Endodermal cell (in vitro differentiated cells): ENCODE measurements at regions not wholly inside any gene's neighbourhood (a gene's known extent, or its start where the extent isn't known, plus 50 kb on each side); places are given as distances from the start of the nearest gene placed in this dataset.

Experiments
- DNase-seq: peaks from one replicate; pipeline ENCODE4 v3.0.0-alpha.2; 2017
- H3K27ac ChIP-seq: 2 replicates; pipeline ENCODE4 v1.5.1; 2013; ENCODE audit warnings: mild to moderate bottlenecking, low read depth, low read length, moderate library complexity
- H3K27me3 ChIP-seq: 2 replicates; pipeline ENCODE4 v1.6.1; 2013; ENCODE audit warnings: mild to moderate bottlenecking, low read length, moderate library complexity; ENCODE audit not compliant: insufficient read depth, control insufficient read depth, poor library complexity, severe bottlenecking
- H3K36me3 ChIP-seq: 2 replicates; pipeline ENCODE4 v1.7.0; 2013; ENCODE audit warnings: mild to moderate bottlenecking, low read length, moderate library complexity; ENCODE audit not compliant: control insufficient read depth, insufficient read depth
- H3K4me1 ChIP-seq: one replicate; pipeline ENCODE4 v1.7.0; 2013; ENCODE audit warnings: low read length; ENCODE audit not compliant: control insufficient read depth, insufficient read depth
- H3K4me3 ChIP-seq: 2 replicates; pipeline ENCODE4 v1.5.1; 2013; ENCODE audit warnings: mild to moderate bottlenecking, low read length, moderate library complexity
- H3K9ac ChIP-seq: 2 replicates; pipeline ENCODE4 v1.6.1; 2013; ENCODE audit warnings: mild to moderate bottlenecking, low read length, moderate library complexity; ENCODE audit not compliant: poor library complexity, severe bottlenecking; ENCODE audit errors: extremely low read depth
- H3K9me3 ChIP-seq: 2 replicates; pipeline ENCODE4 v1.6.1; 2013; ENCODE audit warnings: mild to moderate bottlenecking, low read length, moderate library complexity; ENCODE audit not compliant: control insufficient read depth
- H3K27ac Mint-ChIP-seq: 2 replicates; pipeline ENCODE4 v1.8.0; 2020; ENCODE audit warnings: mixed read lengths
- H3K27me3 Mint-ChIP-seq: 2 replicates; pipeline ENCODE4 v1.8.0; 2021; ENCODE audit warnings: mild to moderate bottlenecking, mixed read lengths; ENCODE audit not compliant: insufficient read depth
- H3K36me3 Mint-ChIP-seq: 2 replicates; pipeline ENCODE4 v1.8.0; 2020; ENCODE audit warnings: low read depth, mixed read lengths
- H3K4me1 Mint-ChIP-seq: 2 replicates; pipeline ENCODE4 v1.8.0; 2020; ENCODE audit warnings: mixed read lengths
- H3K4me3 Mint-ChIP-seq: 2 replicates; pipeline ENCODE4 v1.8.0; 2020; ENCODE audit warnings: mild to moderate bottlenecking, moderate library complexity, mixed read lengths
- H3K9me3 Mint-ChIP-seq: 2 replicates; pipeline ENCODE4 v1.8.0; 2020; ENCODE audit warnings: mild to moderate bottlenecking, mixed read lengths
- WGBS, 2 experiments: methylation state at CpG; one replicate each; pipeline versions ENCODE4 v1.1.5 to v1.1.7; 2013; ENCODE audit warnings: missing lambda C conversion rate in 2 of 2, mixed read lengths in 1 of 2; ENCODE audit not compliant: insufficient coverage in 1 of 2, insufficient read length in 1 of 2; 5-methylcytosine and 5-hydroxymethylcytosine counted together
- TF ChIP-seq, protein P1 (sequence below): fragments of 200-600 bp; sonication (generic); conservative IDR thresholded peaks from 2 replicates; pipeline ENCODE4 v1.5.0; 2021; ENCODE audit warnings: antibody characterized with exemption, mild to moderate bottlenecking

DNA sequence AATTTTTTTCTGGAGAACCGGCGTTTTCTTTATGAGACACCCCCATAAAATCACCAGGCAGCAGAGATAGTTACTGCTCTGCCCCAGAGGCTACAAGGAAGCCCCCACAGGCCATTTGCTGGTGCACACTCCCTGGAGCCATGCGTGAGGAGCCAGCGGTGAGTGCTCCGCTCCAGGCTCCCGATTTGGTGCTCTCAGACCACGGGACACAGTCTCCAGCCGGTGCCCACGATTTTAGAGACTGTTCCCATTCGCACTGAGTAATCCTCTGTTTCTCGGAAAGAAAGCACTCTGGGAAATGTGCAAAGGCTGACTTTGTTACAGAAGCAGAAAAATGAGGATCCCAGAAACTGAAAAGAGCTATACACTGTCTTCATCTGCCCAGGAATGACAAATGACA lies 104.9 kb downstream of the RNASET2 start:
- Histone ChIP-seq H3K27ac (no peak overlapping the region), H3K4me3 (no peak overlapping the region), H3K36me3 (no peaks in the 10 kb centered on the region), H3K9ac (no peak overlapping the region), H3K27me3 (no peaks in the 10 kb centered on the region), H3K9me3 (no peaks in the 10 kb centered on the region), H3K4me1 (no peaks in the 10 kb centered on the region)
- DNase-seq, result no peak
- WGBS, 2 experiments, result 90 to 94% methylated on average over 5 to 11 of the region's 11 CpGs
- peaks cover 3% of the 10 kb centered on the region for H3K4me1 Mint-ChIP-seq
- H3K4me3 Mint-ChIP-seq, result no peak overlapping the region
- peaks cover 7% of the 10 kb centered on the region for H3K36me3 Mint-ChIP-seq
- peaks cover 4% of the 10 kb centered on the region for H3K27me3 Mint-ChIP-seq
- H3K27ac Mint-ChIP-seq, result no peak overlapping the region
- peaks cover 6% of the 10 kb centered on the region for H3K9me3 Mint-ChIP-seq
- TF ChIP-seq, protein P1, sequence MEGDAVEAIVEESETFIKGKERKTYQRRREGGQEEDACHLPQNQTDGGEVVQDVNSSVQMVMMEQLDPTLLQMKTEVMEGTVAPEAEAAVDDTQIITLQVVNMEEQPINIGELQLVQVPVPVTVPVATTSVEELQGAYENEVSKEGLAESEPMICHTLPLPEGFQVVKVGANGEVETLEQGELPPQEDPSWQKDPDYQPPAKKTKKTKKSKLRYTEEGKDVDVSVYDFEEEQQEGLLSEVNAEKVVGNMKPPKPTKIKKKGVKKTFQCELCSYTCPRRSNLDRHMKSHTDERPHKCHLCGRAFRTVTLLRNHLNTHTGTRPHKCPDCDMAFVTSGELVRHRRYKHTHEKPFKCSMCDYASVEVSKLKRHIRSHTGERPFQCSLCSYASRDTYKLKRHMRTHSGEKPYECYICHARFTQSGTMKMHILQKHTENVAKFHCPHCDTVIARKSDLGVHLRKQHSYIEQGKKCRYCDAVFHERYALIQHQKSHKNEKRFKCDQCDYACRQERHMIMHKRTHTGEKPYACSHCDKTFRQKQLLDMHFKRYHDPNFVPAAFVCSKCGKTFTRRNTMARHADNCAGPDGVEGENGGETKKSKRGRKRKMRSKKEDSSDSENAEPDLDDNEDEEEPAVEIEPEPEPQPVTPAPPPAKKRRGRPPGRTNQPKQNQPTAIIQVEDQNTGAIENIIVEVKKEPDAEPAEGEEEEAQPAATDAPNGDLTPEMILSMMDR, result no peak

DNA sequence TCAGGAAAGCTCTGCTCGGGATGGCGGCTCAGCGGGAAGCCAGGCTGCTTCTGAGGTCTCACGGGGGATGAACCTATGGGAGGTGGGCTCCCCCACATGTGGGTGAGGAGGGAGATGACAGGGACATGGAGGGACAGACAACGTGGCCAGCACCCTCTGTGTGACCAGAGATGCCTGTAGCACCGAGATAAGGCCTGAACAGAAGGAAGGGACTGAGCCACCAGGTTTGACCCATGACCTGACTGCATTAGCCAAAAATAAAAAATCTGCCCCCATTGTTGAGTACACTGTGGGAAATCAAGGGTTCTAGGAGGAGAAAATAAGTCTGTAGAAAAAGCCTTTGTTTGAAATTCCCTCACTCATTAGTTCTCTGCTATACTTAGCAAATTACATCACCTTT lies 105.7 kb downstream of the RNASET2 start:
- Histone ChIP-seq H3K36me3 (no peaks in the 10 kb centered on the region), H3K9ac (no peak overlapping the region), H3K4me3 (no peak overlapping the region), H3K27me3 (no peaks in the 10 kb centered on the region), H3K4me1 (no peaks in the 10 kb centered on the region), H3K9me3 (no peaks in the 10 kb centered on the region), H3K27ac (no peak overlapping the region)
- no peak for DNase-seq
- Mint-ChIP-seq H3K27ac (no peak overlapping the region), H3K4me3 (no peak overlapping the region), H3K27me3 (peaks cover 4% of the 10 kb centered on the region), H3K9me3 (peaks cover 6% of the 10 kb centered on the region), H3K36me3 (peaks cover 7% of the 10 kb centered on the region), H3K4me1 (no peaks in the 10 kb centered on the region)
- TF ChIP-seq, protein P1, result no peak
- 50 to 73% methylated on average over 2 to 6 of the region's 6 CpGs for WGBS, 2 experiments

DNA sequence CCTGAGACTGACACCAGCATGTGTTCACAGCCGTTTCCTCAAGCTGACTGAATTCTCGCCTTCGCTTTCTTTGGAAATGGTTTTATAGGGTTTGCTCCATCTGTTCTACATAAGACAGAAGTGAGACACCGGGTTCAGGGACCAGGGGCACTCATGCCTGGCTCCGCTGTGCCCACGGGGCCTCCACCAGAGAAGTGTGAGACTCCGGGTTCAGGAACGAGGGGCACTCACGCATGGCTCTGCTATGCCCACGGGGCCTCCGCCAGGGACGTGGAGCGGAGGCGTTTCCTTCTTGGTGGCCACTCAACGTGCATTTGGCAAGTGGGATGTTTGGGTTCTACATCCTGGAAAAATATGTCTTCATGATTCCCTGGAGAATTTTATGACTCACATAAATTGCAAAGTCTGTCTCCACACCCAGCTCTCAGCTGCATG lies 106.6 kb downstream of the RNASET2 start:
- Histone ChIP-seq H3K4me1 (no peaks in the 10 kb centered on the region), H3K27me3 (no peaks in the 10 kb centered on the region), H3K9ac (no peak overlapping the region), H3K9me3 (no peaks in the 10 kb centered on the region), H3K4me3 (no peak overlapping the region), H3K36me3 (no peaks in the 10 kb centered on the region), H3K27ac (no peak overlapping the region)
- Mint-ChIP-seq H3K36me3 (peaks cover 7% of the 10 kb centered on the region), H3K27me3 (peaks cover 2% of the 10 kb centered on the region), H3K27ac (no peak overlapping the region), H3K4me3 (no peak overlapping the region), H3K9me3 (peaks cover 6% of the 10 kb centered on the region), H3K4me1 (peaks cover 6% of the 10 kb centered on the region)
- no peak for DNase-seq
- TF ChIP-seq, protein P1, result no peak
- WGBS, 2 experiments, result 97% methylated on average over 6 to 15 of the region's 15 CpGs
